Ovary (tissue), 3 donors: ENCODE measurements at regions not wholly inside any gene's neighbourhood (a gene's known extent, or its start where the extent isn't known, plus 50 kb on each side); places are given as distances from the start of the nearest gene placed in this dataset.

Experiments
- CTCF ChIP-seq, 3 donors: fragments of 450-650 bp in 2 of 3; fragments of 200-600 bp in 1 of 3; IDR thresholded peaks; one replicate each; pipeline versions ENCODE4 v1.5.1 to v1.8.0; 2016 to 2022; ENCODE audit warnings: antibody characterized with exemption in 3 of 3, mild to moderate bottlenecking in 1 of 3
- EP300 ChIP-seq: sonication (generic); formaldehyde crosslinking; IDR thresholded peaks from one replicate; pipeline ENCODE4 v1.6.1; 2017; ENCODE audit warnings: antibody characterized with exemption
- donor health status: DM: no; HTN: no; CAD: no.

DNA sequence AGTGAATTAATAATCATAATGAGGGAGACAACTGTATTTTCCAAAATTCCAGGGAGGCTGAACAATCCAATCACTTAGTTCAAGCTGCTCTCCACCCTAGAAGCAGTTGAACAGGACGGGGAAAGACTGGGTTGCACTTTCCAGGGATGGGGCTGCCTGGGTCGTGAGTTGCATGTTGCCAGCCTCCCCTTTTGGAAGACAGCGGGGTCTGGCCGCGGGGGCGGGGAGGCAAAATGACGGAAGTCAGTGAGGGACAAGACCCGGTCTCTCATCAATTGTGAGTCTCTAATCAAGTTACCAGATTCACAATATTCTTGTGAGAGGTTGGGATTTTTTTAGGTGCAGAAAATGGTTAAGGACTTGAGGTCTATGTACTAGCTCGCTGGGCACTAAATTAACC lies 484.1 kb downstream of the ZSWIM6 start:
- TF ChIP-seq EP300 (no peak), CTCF (IDR thresholded peaks at IDR 0.05) (no peak)
